ENCODE measurements at regions not wholly inside any gene's neighbourhood (a gene's known extent, or its start where the extent isn't known, plus 50 kb on each side); places are given as distances from the start of the nearest gene placed in this dataset.

DNA sequence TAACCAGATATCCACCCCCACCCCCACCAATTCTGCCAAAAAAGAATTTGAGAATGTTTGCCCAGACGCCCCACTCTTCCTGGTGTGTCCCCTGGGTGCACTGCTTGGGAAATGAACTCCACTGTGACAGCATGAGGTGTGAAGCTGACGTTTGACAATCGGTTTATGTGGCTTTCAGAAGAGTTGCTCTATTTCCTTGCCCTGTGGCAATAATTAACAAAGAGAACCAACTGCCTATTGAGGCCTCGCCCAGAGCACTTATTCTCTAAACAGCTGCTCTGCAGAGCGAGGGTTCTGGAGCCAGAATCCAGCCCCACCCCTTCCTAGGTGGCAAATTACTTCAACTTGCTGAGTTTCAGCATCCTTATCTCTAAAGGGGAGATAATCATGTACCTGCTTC is 115.8 kb upstream of the SIX3 start:
- no peak for DNase-seq (ENCODE audit: low read depth)

- DNase-seq (ENCODE audit: low read depth): no peak
Measured at GRCh38 chr2:44826601-44827000, 114.9 kb upstream of the SIX3 start.

DNA sequence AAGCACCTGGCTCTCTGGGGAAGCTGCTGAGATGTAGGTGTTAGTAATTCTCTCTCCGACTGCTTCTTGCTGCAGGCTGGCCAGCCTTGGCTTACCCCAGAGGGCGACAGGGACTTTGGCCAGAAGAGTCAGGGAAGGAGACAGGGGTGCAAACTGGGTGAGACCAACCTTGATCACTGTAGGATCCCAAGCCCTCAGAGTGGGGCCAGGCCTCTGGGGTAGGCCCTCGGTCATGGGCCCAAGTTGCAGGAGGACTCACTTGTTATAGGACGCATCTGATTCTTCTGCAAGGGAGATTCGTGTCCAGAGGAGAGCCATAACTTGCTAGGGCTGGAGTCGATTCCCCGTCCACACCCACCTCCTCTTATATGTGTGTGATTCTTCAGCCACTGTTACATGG is 111.7 kb upstream of the SIX3 start:
- DNase-seq (ENCODE audit: low read depth): no peak

DNA sequence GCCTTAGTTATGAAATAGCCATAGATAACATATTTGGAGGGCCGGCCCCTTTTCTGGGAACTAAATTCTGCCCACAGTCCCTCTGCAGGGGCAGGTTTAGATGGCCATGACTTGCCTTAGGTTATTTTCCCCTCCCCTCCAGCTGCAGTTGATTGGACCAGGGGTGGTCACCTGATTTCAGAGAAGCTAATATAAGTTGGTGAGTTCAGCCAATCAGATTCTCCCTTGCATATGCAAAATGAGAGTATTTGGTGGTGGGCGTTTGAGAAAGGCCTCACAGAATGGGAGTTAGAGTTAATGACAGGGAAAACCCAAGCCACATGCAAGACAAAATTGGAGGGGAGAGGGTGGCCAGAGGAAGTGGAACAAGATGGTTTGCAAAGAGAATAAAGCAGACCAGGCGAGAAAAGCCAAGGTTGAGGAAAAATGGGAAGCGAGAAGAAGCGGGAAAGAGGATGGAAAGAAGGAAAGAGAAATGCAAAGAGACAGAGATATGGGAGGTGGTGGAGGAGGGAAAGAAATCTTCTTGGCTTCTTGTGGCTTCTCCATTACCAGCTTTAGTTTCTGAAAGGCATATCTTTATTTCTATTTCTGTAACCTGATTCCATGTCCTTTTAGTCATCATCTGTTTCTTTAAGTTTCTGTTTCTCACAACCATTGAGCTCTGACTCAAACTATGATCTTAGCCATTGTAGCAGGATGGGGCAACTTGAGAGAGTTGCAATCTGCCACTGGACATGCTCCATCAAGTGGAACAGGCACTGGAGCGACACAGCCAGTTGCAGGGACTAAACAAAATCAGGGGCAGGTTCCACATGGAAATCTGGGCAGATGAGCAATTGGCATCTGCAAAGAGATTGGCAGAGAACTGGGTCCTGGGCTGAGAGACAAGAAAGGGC is 108.1 kb upstream of the SIX3 start:
- no peak for DNase-seq (ENCODE audit: low read depth)

GRCh38 chr2:44834656-44835055 is 106.8 kb upstream of the SIX3 start:
- no peak for DNase-seq (ENCODE audit: low read depth)

DNA sequence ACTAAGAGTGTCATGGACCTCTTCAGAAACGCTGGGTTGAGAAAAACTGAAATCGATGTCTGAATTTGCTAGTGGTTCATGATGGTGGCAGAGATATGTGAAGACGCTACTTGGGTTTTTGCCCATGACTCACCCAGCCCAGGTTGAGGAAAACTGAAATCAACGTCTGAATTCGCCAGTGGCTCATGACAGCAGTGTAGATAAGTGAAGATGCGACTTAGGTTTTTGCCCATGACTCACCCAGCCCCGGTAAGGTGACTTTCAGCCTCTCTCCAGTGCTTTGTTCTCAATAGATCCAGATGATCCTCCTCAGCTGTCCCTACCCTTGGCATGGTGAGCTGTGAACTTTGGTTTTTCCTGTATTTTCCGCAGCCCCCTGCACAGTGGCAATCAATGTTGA is 105.3 kb upstream of the SIX3 start:
- no peak for DNase-seq (ENCODE audit: low read depth)

GRCh38 chr2:44836916-44837315 is 104.6 kb upstream of the SIX3 start:
- DNase-seq (ENCODE audit: low read depth): no peak

- no peak for DNase-seq (ENCODE audit: low read depth)
Measured at GRCh38 chr2:44838116-44838790, 103.2 kb upstream of the SIX3 start.

DNA sequence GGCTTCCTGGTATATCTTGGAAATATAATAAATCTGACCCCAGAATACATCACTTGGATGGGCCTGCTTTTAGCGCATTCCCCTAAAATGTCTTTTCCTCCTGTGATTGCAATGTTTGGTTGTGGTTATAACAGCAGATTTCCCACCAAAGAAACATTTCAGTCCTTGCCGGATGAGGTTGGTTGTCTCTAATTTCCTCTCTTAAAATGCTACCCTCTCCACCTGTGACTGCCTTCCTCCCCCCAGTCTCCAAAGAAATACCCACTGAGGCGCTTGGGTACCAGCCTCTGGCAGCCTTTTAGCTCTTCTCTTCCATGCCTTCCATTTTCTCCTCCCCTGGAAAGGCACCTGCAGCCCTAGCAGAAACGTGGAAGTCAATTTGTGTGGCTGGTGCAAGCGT is 102.1 kb upstream of the SIX3 start:
- DNase-seq (ENCODE audit: low read depth): no peak

DNA sequence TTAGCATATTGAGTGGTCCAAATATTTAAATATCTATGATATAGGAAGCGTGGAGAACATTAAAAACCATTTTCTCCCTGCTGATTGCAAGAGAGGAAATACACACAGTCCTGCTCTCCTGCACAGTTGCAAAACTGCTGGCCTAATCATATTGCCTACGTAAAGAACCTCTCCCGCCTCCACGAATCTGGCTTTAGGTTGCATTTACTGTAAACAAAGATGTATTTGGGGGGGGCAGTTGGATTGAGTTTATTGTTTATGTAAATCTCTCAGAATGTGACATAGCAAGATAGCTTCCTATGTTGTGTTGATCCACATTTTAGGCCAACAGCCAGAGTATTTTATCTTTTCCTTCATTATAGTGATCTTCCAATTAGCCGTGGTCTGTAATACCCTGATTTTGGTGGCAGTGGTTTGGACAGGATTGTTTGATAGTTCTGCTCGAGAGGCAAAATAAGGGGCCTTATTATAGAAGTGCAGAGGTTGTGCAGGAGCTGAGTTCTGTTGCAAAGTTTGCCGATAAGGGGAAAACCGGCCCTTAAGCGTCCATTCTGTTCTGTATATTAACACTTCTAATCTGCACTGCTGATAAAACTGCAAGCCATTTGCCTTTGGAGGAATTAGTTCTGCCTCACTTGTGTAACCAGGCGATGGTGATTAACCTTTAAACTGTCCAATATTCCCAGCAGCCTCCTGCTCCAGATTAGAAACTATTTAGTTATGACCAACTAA is 101.6 kb upstream of the SIX3 start:
- no peak for DNase-seq (ENCODE audit: low read depth)

GRCh38 chr2:44840503-44840850 is 101.0 kb upstream of the SIX3 start:
- no peak for DNase-seq (ENCODE audit: low read depth)

GRCh38 chr2:44843086-44843485 is 98.4 kb upstream of the SIX3 start:
- DNase-seq (ENCODE audit: low read depth): no peak

DNA sequence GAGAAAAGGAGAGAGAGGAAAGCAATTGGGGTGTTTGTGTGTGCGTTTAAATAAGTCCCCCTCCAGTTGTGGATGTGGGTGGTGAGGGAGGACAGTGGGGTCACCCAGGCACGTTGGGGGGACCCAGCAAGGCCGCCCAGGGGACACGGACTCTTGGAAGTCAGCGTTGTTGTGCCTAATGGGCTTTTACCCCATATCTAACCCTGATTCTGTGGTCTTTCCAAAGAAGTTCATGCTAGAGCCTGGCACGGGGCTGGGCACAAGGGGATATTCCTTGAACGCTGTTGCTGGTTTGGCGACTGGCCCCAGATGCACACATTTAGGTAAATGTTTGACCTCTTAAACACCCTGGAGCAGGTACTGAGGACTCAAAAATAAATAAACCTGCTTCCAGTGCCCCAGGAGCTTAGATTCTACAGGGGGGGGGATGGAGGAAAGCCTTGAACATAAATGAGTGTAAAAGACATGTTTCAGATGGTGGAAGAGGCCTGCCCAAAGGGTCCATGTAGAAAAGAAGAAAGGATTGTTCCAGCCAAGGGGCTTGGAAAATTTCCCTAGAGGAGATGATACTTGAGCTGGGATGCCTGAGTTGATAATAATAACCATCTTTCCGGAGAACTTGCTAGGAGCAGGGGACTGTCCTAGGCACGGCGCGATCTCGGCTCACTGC is 97.7 kb upstream of the SIX3 start:
- DNase-seq (ENCODE audit: low read depth): no peak

DNA sequence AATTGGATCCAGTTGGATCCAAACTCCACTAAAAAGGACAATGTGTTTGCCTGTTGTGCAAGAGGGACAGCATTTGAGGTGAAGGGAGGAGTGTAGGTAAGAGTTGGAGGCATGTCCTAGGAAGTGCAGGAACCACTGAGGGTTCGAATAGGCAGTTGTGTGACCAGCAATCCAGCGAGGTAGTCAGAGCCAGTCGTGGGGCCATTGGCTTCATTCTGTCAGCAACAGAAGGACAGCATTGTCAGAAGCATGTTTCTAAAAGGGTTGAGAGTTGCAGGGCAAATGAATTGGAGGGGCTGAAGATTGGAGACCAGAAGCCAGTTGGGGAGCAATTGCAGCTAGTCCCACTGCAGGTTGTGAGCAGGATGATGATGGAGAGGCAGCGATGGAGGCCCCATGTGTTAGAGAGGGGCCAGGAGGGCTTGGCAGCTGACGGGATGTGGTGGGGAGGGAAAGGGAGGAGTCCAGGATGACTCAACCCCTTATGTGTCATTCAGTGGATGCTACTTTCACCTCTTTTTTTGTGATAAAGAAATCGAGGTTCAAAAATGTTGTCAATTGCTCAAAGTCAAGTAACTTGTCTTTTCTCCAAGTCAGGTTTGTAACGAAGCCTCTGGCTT is 96.7 kb upstream of the SIX3 start:
- peak; percentile 14 for DNase-seq (ENCODE audit: low read depth)

DNA sequence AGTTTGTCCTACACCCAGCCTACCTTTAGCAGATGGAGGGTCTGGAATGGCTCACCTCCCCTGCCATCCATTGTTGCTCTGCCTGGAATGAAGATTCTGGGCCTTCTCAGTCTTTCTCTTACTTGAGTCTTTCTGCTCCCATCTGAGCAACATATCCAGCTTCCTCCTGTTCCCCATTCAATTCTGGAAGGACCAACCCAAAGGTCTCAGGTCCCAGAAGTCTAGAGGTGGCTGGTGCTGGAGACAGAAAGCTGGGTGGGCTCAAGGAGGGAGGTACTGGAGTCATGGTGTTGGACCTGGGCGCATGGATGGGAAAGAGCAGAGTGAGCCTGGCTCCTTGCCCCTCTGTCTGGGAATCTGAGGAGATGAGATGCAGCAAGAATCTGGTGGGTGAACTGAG is 93.5 kb upstream of the SIX3 start:
- DNase-seq (ENCODE audit: low read depth): no peak

DNA sequence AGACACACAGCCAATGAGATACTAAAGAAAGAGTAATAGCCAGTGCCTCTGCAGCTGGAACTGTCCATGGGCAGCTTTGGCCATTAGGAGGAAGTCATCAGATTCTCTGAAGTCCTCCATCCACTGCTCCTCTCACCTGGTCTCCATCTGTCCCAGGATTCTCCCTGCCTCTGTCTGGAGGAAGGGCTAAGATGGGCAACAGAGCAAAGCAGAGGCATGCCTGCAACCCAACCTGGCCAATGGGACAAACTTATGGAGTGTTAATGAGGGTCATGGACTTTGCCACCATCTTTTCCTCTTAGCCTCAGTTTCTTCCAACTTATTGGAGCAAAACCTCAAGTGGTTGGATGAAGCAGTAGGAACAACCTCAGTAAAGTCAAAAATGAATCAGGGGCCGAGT is 91.5 kb upstream of the SIX3 start:
- DNase-seq (ENCODE audit: low read depth): no peak

DNA sequence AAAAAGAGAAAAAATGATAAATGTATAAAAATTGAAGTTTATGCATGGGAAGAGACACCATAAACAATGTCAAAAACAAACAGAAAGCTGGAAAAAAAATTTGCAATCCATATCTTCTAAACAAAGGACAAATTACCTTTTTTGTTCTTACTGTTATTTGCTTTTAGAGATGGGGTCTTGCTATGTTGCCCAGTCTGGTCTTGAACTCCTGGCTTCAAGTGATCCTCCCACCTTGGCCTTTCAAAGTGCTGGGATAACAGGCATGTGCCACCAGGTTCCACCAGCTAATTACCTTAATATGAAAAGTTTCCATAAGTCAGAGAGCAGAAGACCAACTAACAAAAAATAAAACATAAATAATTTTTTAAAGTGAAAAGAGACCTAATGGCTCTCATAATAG is 90.0 kb upstream of the SIX3 start:
- DNase-seq (ENCODE audit: low read depth): no peak

DNA sequence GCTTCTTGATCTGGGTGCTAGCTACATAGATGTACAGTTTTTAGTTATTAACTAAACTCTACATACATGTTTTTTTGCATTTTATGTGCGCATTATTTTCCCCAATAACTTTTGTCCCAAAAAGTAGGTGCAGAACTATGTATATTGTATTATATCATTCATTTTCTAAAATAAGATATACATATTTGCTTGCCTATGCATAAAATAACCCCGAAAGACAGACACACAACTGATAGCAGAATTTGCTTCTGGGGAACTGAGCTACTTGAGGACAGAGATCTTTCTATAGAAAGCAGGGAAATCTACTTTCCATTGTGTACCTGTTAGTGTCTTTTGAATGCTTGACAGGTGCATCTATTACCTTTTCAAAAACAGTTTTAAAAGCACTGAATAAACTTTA is 88.9 kb upstream of the SIX3 start:
- DNase-seq (ENCODE audit: low read depth): no peak

- DNase-seq (ENCODE audit: low read depth): no peak
Measured at GRCh38 chr2:44859337-44859736, 82.2 kb upstream of the SIX3 start.

DNA sequence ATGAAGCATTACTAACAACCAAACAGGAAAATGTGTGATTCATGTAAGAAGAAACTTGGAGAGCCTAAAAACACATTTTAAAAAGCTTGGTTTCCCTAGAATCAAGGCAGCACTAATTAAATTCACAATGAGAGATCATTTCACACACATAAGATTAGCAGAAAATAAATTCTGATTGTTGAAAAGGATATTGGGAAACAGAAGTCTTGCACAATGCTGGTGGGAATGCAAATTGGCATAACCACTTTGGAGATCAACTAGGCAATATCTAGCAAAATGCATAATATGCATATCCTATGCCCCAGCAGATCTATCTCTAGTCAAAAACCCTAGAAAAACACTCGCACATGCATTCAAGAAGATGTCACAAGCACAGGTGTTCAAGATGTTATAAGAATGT is 75.3 kb upstream of the SIX3 start:
- no peak for DNase-seq (ENCODE audit: low read depth)

DNA sequence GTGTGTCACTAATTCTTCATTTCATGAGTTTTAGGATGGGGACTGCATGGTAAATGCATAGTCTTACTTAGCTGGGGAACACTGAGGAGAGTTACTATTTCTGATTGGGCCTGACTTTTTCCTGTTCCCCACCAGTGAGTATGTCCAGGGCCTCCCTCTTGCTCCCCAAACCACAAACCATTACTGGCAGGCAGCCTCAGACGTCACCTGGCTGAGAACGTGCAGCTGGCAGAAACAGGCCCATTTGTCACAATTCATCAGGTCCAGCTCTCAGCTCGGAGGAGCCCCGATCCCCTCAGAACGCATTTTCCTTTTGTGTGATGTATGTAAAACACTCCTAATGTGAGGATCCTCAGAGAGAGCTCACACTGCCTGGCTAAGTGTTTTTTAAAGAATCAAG is 71.7 kb upstream of the SIX3 start:
- DNase-seq (ENCODE audit: low read depth): no peak

DNA sequence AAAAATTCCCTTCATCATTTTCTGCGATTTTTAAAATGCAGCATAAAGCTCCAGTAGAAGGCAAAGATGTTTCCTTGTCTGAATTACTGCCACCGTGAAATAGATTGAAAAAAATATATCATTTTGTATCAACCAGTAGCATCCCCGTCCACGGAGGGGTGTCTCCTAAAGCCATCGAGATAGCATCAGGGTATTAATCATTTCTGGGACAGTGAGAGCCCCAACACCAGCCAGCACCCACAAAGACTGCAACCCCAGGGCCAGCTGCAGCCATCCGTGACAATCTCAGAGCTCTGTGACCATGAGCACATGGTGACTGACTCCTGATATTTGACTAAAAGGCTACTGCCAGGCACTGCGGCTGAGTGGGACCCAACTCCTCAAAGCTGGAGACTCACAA is 64.1 kb upstream of the SIX3 start:
- no peak for DNase-seq (ENCODE audit: low read depth)
